Adrenal gland (tissue), 9 donors: ENCODE measurements at regions not wholly inside any gene's neighbourhood (a gene's known extent, or its start where the extent isn't known, plus 50 kb on each side); places are given as distances from the start of the nearest gene placed in this dataset.

Experiments
- DNase-seq, 7 donors: peaks; one replicate each; pipeline ENCODE4 v3.0.0-alpha.2; 2019 to 2020
- H3K27ac ChIP-seq, 5 donors: fragments of 200-600 bp; sonication (generic) in 4 of 5; 1 replicate in 3 of 5; 2 replicates in 2 of 5; pipeline versions ENCODE4 v1.5.1 to v1.8.0; 2016 to 2020; ENCODE audit warnings: mild to moderate bottlenecking in 1 of 5
- H3K27me3 ChIP-seq: fragments of 200-600 bp; 2 replicates; pipeline ENCODE4 v1.8.0; 2021
- H3K36me3 ChIP-seq, 2 donors: fragments of 200-600 bp; replicated peaks in 1 of 2; 1 replicate in 1 of 2; 2 replicates in 1 of 2; pipeline versions ENCODE4 v1.5.1 to v1.8.0; 2018 to 2022
- H3K4me1 ChIP-seq, 2 donors: fragments of 200-600 bp; replicated peaks in 1 of 2; 1 replicate in 1 of 2; 2 replicates in 1 of 2; pipeline versions ENCODE4 v1.5.1 to v1.8.0; 2018 to 2021
- H3K4me3 ChIP-seq, 4 donors: fragments of 200-600 bp; sonication (generic) in 3 of 4; one replicate each; pipeline ENCODE4 v1.5.1; 2016 to 2018
- H3K9me3 ChIP-seq, 3 donors: fragments of 200-600 bp; sonication (generic) in 1 of 3; replicated peaks in 1 of 3; 1 replicate in 2 of 3; 2 replicates in 1 of 3; pipeline versions ENCODE4 v1.5.1 to v1.8.0; 2016 to 2021
- POLR2A ChIP-seq, 2 donors: fragments of 450-650 bp; IDR thresholded peaks; one replicate each; pipeline ENCODE4 v1.6.1; 2017; ENCODE audit warnings: antibody characterized with exemption in 2 of 2, mild to moderate bottlenecking in 2 of 2, moderate library complexity in 1 of 2
- WGBS, 4 donors: extraction: QIAGEN DNeasy Blood & Tissue Kit in 2 of 4; methylation state at CpG; one replicate each; pipeline versions ENCODE4 v1.1.5 to v1.1.7; 2013 to 2017; 5-methylcytosine and 5-hydroxymethylcytosine counted together
- intact Hi-C, 2 donors: fragments of 100-400 bp; cut with DNase I; formaldehyde crosslinking; loops; one replicate each; pipeline versions ENCODE4 v1.14.1 to v1.15.0; 2022 to 2023
- TF ChIP-seq, protein P1 (sequence below), 6 experiments: fragments of 450-650 bp in 4 of 6; fragments of 200-600 bp in 2 of 6; sonication (generic) in 1 of 6; IDR thresholded peaks; 1 replicate in 5 of 6; 2 replicates in 1 of 6; pipeline versions ENCODE4 v1.5.1 to v1.8.0; 2016 to 2021; ENCODE audit warnings: antibody characterized with exemption in 6 of 6, mild to moderate bottlenecking in 2 of 6, moderate library complexity in 1 of 6
- donor health status: healthy with polysubstance abuse.
- donor health status: Bipolar disorder and iron deficiency.
- donor health status: DM: yes; HTN: yes; CAD: no.
- donor health status: DM: no; HTN: no; CAD: no.
- donor health status: DM: no; HTN: no; CAD: no.

DNA sequence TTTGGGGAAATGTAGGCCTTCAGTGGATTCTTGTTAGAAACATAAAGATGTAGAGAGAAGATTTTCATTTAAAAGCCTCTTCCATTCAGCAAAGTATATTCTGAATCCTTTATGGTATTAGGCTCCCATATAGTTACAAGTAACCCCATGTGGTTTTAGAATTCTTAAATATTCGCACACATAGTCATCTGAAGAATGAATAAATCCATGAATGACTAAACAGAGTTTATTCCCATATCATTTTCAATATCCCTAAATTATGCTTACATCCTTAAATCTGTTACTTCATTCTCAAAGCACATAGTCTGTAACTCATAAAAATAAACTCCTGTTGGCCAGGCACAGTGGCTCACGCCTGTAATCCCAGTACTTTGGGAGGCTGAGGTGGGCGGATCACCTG lies 962.1 kb downstream of the KCNJ18 start:
- no peak for TF ChIP-seq POLR2A (IDR thresholded peaks at IDR 0.05)
- TF ChIP-seq, protein P1, sequence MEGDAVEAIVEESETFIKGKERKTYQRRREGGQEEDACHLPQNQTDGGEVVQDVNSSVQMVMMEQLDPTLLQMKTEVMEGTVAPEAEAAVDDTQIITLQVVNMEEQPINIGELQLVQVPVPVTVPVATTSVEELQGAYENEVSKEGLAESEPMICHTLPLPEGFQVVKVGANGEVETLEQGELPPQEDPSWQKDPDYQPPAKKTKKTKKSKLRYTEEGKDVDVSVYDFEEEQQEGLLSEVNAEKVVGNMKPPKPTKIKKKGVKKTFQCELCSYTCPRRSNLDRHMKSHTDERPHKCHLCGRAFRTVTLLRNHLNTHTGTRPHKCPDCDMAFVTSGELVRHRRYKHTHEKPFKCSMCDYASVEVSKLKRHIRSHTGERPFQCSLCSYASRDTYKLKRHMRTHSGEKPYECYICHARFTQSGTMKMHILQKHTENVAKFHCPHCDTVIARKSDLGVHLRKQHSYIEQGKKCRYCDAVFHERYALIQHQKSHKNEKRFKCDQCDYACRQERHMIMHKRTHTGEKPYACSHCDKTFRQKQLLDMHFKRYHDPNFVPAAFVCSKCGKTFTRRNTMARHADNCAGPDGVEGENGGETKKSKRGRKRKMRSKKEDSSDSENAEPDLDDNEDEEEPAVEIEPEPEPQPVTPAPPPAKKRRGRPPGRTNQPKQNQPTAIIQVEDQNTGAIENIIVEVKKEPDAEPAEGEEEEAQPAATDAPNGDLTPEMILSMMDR (IDR thresholded peaks at IDR 0.05): no peak
- 53 to 65% (median 59%) methylated on average over 3 of the region's 3 CpGs for whole genome bisulfite sequencing, 4 donors
- Histone ChIP-seq H3K27ac (no peak overlapping the region), H3K4me3 (no peak overlapping the region), H3K4me1 (no peaks in the 10 kb centered on the region), H3K9me3 (no peaks in the 10 kb centered on the region), H3K27me3 (no peaks in the 10 kb centered on the region), H3K36me3 (no peaks in the 10 kb centered on the region)
- DNase-seq: no peak
- intact Hi-C loops: no loop called here

DNA sequence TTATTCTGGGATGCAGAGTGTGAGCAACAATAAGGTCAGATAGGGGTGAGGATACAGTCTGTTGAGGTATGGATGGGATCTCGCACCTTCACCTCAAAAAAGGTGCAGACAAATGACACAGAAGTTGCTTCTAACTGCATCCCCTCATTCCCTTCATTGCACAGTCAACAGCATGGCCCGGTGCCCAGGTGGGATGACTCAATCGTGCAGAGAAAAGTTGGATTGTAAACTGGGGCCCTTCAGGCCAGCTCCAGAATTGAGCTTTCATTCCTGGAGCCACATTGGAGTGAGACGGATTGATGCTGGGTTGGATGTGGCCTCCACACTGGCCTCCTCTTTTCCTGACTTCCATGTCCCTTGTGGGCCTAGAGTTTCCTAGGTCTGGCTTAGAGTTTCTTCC lies 977.4 kb downstream of the KCNJ18 start:
- intact Hi-C loops: no loop called here
- TF ChIP-seq POLR2A (IDR thresholded peaks at IDR 0.05): no peak
- TF ChIP-seq, protein P1 (IDR thresholded peaks at IDR 0.05): no peak
- Histone ChIP-seq H3K4me1 (no peaks in the 10 kb centered on the region), H3K9me3 (no peaks in the 10 kb centered on the region), H3K27ac (no peak overlapping the region), H3K36me3 (no peaks in the 10 kb centered on the region), H3K27me3 (no peaks in the 10 kb centered on the region), H3K4me3 (no peak overlapping the region)
- no peak for DNase-seq
- 63 to 72% (median 66%) methylated on average over 4 of the region's 4 CpGs for WGBS, 4 donors

DNA sequence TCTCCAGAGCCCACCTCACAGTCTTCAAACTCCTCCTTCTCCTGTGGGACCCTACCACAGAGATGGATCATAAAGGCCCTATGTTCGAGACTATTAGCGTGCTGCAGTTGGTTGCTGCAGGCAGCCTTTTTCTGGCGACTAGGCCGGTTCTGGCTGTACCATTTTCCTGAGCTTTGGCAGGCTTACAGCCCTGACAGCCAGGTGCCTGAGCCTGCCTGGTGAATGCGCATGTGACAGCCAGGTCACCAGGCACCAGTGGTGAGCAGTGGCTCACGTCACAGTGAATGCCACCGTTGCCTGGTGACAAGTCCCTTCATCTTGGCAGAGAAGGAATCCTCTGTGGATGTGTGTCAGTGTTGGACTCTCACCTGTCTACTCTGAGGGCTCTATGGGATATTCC lies 978.8 kb downstream of the KCNJ18 start:
- whole genome bisulfite sequencing, 4 donors: 74 to 91% (median 82%) methylated on average over 3 to 7 of the region's 7 CpGs
- intact Hi-C loops: no loop called here
- H3K27ac ChIP-seq: no peak overlapping the region
- H3K4me1 ChIP-seq: no peaks in the 10 kb centered on the region
- H3K36me3 ChIP-seq: no peaks in the 10 kb centered on the region
- no peaks in the 10 kb centered on the region for H3K27me3 ChIP-seq
- H3K9me3 ChIP-seq: no peaks in the 10 kb centered on the region
- no peak for TF ChIP-seq POLR2A (IDR thresholded peaks at IDR 0.05)
- TF ChIP-seq, protein P1 (IDR thresholded peaks at IDR 0.05): no peak
- DNase-seq: no peak
- no peak overlapping the region for H3K4me3 ChIP-seq

DNA sequence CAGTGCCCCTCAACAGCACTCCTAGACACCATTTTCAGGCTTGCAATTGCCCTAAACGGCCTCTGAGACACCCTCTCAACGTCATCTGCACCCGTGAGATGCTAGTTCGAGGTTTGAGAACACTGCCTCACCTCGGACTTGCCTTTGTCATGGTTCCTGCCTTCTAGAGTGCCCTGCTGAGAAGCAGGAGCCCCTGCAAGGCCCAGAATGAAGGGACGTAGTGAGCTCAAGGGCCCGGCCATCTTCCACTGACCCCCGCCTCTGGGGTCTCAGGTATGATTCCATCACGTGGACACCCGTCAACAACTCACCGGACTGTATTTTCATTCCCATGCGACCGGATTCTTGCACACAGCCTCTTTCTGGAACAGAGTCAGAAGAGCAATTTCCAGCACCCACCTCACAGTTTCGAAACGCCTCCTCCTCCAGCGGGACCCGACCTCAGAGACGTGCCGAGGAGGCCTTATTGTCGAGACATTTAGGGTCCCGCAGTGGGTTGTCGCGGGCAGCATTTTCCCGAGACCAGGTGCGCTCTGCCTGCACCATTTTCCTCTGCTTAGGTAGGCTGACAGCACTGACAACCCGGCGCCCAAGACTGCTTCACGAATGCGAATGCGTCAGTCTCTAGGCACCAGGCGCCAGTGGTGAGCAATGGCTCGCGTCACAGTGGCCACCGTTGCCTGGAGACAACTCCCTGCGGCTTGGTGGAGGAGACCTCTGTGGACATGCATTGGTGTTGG lies 999.9 kb downstream of the KCNJ18 start:
- H3K27ac ChIP-seq: no peak overlapping the region
- H3K4me1 ChIP-seq: no peaks in the 10 kb centered on the region
- no peaks in the 10 kb centered on the region for H3K36me3 ChIP-seq
- no peaks in the 10 kb centered on the region for H3K9me3 ChIP-seq
- TF ChIP-seq POLR2A (IDR thresholded peaks at IDR 0.05): no peak
- TF ChIP-seq, protein P1 (IDR thresholded peaks at IDR 0.05): no peak
- no peak overlapping the region for H3K4me3 ChIP-seq
- H3K27me3 ChIP-seq: no peaks in the 10 kb centered on the region
- 80 to 88% (median 83%) methylated on average over 17 to 35 of the region's 35 CpGs for WGBS, 4 donors
- no peak for DNase-seq
- intact Hi-C loops: no loop called here
